Trophoblast cell (in vitro differentiated cells and primary cell): ENCODE measurements at regions not wholly inside any gene's neighbourhood (a gene's known extent, or its start where the extent isn't known, plus 50 kb on each side); places are given as distances from the start of the nearest gene placed in this dataset.

Experiments
- DNase-seq, 2 donors: peaks; one replicate each; pipeline ENCODE4 v3.0.0-alpha.2; 2016
- H2AFZ ChIP-seq: 2 replicates; pipeline ENCODE4 v1.6.1; 2013; ENCODE audit warnings: low read length, moderate library complexity, mild to moderate bottlenecking; ENCODE audit not compliant: insufficient read depth, poor library complexity
- H2AK5ac ChIP-seq: 2 replicates; pipeline ENCODE4 v1.6.1; 2013; ENCODE audit warnings: mild to moderate bottlenecking, low read length
- H2BK120ac ChIP-seq: 2 replicates; pipeline ENCODE4 v1.6.1; 2013; ENCODE audit warnings: low read length, mild to moderate bottlenecking, moderate library complexity; ENCODE audit not compliant: insufficient read depth, poor library complexity
- H2BK12ac ChIP-seq: 2 replicates; pipeline ENCODE4 v1.6.1; 2013; ENCODE audit warnings: mild to moderate bottlenecking, low read length, moderate library complexity
- H2BK5ac ChIP-seq: 2 replicates; pipeline ENCODE4 v1.6.1; 2013; ENCODE audit warnings: low read length, low read depth, moderate library complexity, mild to moderate bottlenecking; ENCODE audit not compliant: poor library complexity
- H3K14ac ChIP-seq: 2 replicates; pipeline ENCODE4 v1.6.1; 2013; ENCODE audit warnings: mild to moderate bottlenecking, low read length
- H3K18ac ChIP-seq: 2 replicates; pipeline ENCODE4 v1.6.1; 2013; ENCODE audit warnings: mild to moderate bottlenecking, low read length
- H3K23ac ChIP-seq: 2 replicates; pipeline ENCODE4 v1.6.1; 2013; ENCODE audit warnings: low read length
- H3K27ac ChIP-seq: 2 replicates; pipeline ENCODE4 v1.5.1; 2013; ENCODE audit warnings: low read depth, mild to moderate bottlenecking, inconsistent platforms, low read length, moderate library complexity
- H3K27me3 ChIP-seq: 2 replicates; pipeline ENCODE4 v1.6.1; 2013; ENCODE audit warnings: inconsistent platforms, mild to moderate bottlenecking, low read length, moderate library complexity; ENCODE audit not compliant: insufficient read depth
- H3K36me3 ChIP-seq, 2 experiments: 1 replicate in 1 of 2; 2 replicates in 1 of 2; pipeline ENCODE4 v1.6.1; 2013; ENCODE audit warnings: low read length in 2 of 2, mild to moderate bottlenecking in 2 of 2, moderate library complexity in 1 of 2; ENCODE audit not compliant: insufficient read depth in 2 of 2, control insufficient read depth in 1 of 2
- H3K4ac ChIP-seq: 2 replicates; pipeline ENCODE4 v1.6.1; 2013; ENCODE audit warnings: low read depth, mild to moderate bottlenecking, low read length, moderate library complexity
- H3K4me1 ChIP-seq, 2 experiments: 1 replicate in 1 of 2; 2 replicates in 1 of 2; pipeline ENCODE4 v1.6.1; 2013; ENCODE audit warnings: low read length in 2 of 2, mild to moderate bottlenecking in 2 of 2, moderate library complexity in 1 of 2; ENCODE audit not compliant: insufficient read depth in 2 of 2, control insufficient read depth in 1 of 2
- H3K4me2 ChIP-seq: 2 replicates; pipeline ENCODE4 v1.6.1; 2013; ENCODE audit warnings: inconsistent platforms, mild to moderate bottlenecking, low read length, moderate library complexity
- H3K4me3 ChIP-seq: 2 replicates; pipeline ENCODE4 v1.5.1; 2013; ENCODE audit warnings: mild to moderate bottlenecking, low read depth, low read length, inconsistent platforms
- H3K79me1 ChIP-seq: one replicate; pipeline ENCODE4 v1.6.1; 2013; ENCODE audit warnings: low read length
- H3K79me2 ChIP-seq: 2 replicates; pipeline ENCODE4 v1.6.1; 2013; ENCODE audit warnings: low read length, mild to moderate bottlenecking; ENCODE audit not compliant: control insufficient read depth, insufficient read depth, poor library complexity
- H3K9ac ChIP-seq: 2 replicates; pipeline ENCODE4 v1.6.1; 2013; ENCODE audit warnings: mild to moderate bottlenecking, low read length
- H3K9me3 ChIP-seq: 2 replicates; pipeline ENCODE4 v1.6.1; 2013; ENCODE audit warnings: low read depth, mild to moderate bottlenecking, control low read depth, inconsistent platforms, low read length; ENCODE audit not compliant: insufficient read depth
- H4K12ac ChIP-seq: 2 replicates; pipeline ENCODE4 v1.6.1; 2013; ENCODE audit warnings: low read depth, mild to moderate bottlenecking, low read length, moderate library complexity
- H4K8ac ChIP-seq: 2 replicates; pipeline ENCODE4 v1.6.1; 2013; ENCODE audit warnings: low read depth, mild to moderate bottlenecking, low read length, moderate library complexity
- H4K91ac ChIP-seq: one replicate; pipeline ENCODE4 v1.6.1; 2013; ENCODE audit warnings: low read depth, mild to moderate bottlenecking, low read length, moderate library complexity
- WGBS: extraction: QIAGEN DNeasy Blood & Tissue Kit; methylation state at CpG from one replicate; pipeline ENCODE4 v1.1.7; 2013; ENCODE audit warnings: missing lambda C conversion rate; ENCODE audit not compliant: insufficient read length, insufficient coverage; ENCODE audit errors: extremely low coverage; 5-methylcytosine and 5-hydroxymethylcytosine counted together

GRCh38 chr15:100778831-100779288, 100.8 kb upstream of the ALDH1A3 start:
- Histone ChIP-seq H3K9ac (no peak overlapping the region), H4K91ac (no peak overlapping the region), H3K4me1 (no peaks in the 10 kb centered on the region), H3K4ac (no peak overlapping the region), H2BK120ac (no peak overlapping the region), H3K79me1 (no peaks in the 10 kb centered on the region), H2AK5ac (no peak overlapping the region), H2BK12ac (no peak overlapping the region), H3K4me3 (no peak overlapping the region), H3K18ac (no peak overlapping the region), H3K9me3 (peaks cover 4% of the 10 kb centered on the region), H3K79me2 (no peaks in the 10 kb centered on the region), H2BK5ac (no peak overlapping the region), H3K14ac (no peak overlapping the region), H3K4me2 (no peak overlapping the region), H2AFZ (no peak overlapping the region), H3K23ac (no peak overlapping the region), H3K27me3 (no peaks in the 10 kb centered on the region), H4K8ac (no peak overlapping the region), H3K36me3 (no peaks in the 10 kb centered on the region), H3K27ac (no peak overlapping the region), H4K12ac (no peak overlapping the region)
- no CpG with 5 or more reads among the region's 18 CpGs for WGBS
- DNase-seq, result no peak

GRCh38 chr15:100779331-100780207, 100.1 kb upstream of the ALDH1A3 start:
- H3K79me1 ChIP-seq, result no peaks in the 10 kb centered on the region
- H4K12ac ChIP-seq, result no peak overlapping the region
- H3K14ac ChIP-seq, result no peak overlapping the region
- H2BK12ac ChIP-seq, result no peak overlapping the region
- no peak overlapping the region for H3K4me3 ChIP-seq
- no peak overlapping the region for H2AK5ac ChIP-seq
- no peak overlapping the region for H3K4me2 ChIP-seq
- H3K9me3 ChIP-seq, result peaks cover 7% of the 10 kb centered on the region
- no peaks in the 10 kb centered on the region for H3K36me3 ChIP-seq
- H3K27ac ChIP-seq, result no peak overlapping the region
- no peaks in the 10 kb centered on the region for H3K4me1 ChIP-seq
- H2BK5ac ChIP-seq, result no peak overlapping the region
- no peak for DNase-seq
- H3K79me2 ChIP-seq, result no peaks in the 10 kb centered on the region
- no peak overlapping the region for H3K23ac ChIP-seq
- no peak overlapping the region for H2BK120ac ChIP-seq
- H3K27me3 ChIP-seq, result no peaks in the 10 kb centered on the region
- WGBS, result no CpG with 5 or more reads among the region's 17 CpGs
- H4K8ac ChIP-seq, result no peak overlapping the region
- H4K91ac ChIP-seq, result no peak overlapping the region
- no peak overlapping the region for H2AFZ ChIP-seq
- H3K18ac ChIP-seq, result no peak overlapping the region
- no peak overlapping the region for H3K4ac ChIP-seq
- no peak overlapping the region for H3K9ac ChIP-seq

- Histone ChIP-seq H4K91ac (no peak overlapping the region), H4K12ac (no peak overlapping the region), H2BK120ac (no peak overlapping the region), H2AFZ (no peak overlapping the region), H3K4me2 (no peak overlapping the region), H3K4ac (no peak overlapping the region), H3K4me3 (no peak overlapping the region), H4K8ac (no peak overlapping the region), H3K4me1 (no peaks in the 10 kb centered on the region), H2BK5ac (no peak overlapping the region), H3K23ac (no peak overlapping the region), H3K14ac (no peak overlapping the region), H3K9ac (no peak overlapping the region), H3K27me3 (no peaks in the 10 kb centered on the region), H2BK12ac (no peak overlapping the region), H3K27ac (no peak overlapping the region), H3K79me2 (no peaks in the 10 kb centered on the region), H3K18ac (no peak overlapping the region), H2AK5ac (no peak overlapping the region), H3K79me1 (no peaks in the 10 kb centered on the region), H3K36me3 (no peaks in the 10 kb centered on the region), H3K9me3 (peaks cover 5% of the 10 kb centered on the region)
- no peak for DNase-seq
- no CpG with 5 or more reads among the region's 13 CpGs for WGBS
Observed at GRCh38 chr15:100780208-100780800, 99.3 kb upstream of the ALDH1A3 start.

GRCh38 chr15:100781061-100781960, 98.3 kb upstream of the ALDH1A3 start:
- Histone ChIP-seq H4K91ac (no peak overlapping the region), H3K4me2 (no peak overlapping the region), H3K9me3 (peaks cover 7% of the 10 kb centered on the region), H2BK120ac (no peak overlapping the region), H3K27me3 (no peaks in the 10 kb centered on the region), H2AFZ (no peak overlapping the region), H3K14ac (no peak overlapping the region), H3K18ac (no peak overlapping the region), H3K79me1 (no peaks in the 10 kb centered on the region), H2BK5ac (no peak overlapping the region), H3K79me2 (no peaks in the 10 kb centered on the region), H2AK5ac (no peak overlapping the region), H3K4me3 (no peak overlapping the region), H3K4me1 (no peaks in the 10 kb centered on the region), H3K27ac (no peak overlapping the region), H3K9ac (no peak overlapping the region), H3K23ac (no peak overlapping the region), H3K4ac (no peak overlapping the region), H3K36me3 (no peaks in the 10 kb centered on the region), H2BK12ac (no peak overlapping the region), H4K12ac (no peak overlapping the region), H4K8ac (no peak overlapping the region)
- WGBS, result no CpG with 5 or more reads among the region's 11 CpGs
- DNase-seq, result no peak
